ENCODE measurements at regions not wholly inside any gene's neighbourhood (a gene's known extent, or its start where the extent isn't known, plus 50 kb on each side); places are given as distances from the start of the nearest gene placed in this dataset.

DNA sequence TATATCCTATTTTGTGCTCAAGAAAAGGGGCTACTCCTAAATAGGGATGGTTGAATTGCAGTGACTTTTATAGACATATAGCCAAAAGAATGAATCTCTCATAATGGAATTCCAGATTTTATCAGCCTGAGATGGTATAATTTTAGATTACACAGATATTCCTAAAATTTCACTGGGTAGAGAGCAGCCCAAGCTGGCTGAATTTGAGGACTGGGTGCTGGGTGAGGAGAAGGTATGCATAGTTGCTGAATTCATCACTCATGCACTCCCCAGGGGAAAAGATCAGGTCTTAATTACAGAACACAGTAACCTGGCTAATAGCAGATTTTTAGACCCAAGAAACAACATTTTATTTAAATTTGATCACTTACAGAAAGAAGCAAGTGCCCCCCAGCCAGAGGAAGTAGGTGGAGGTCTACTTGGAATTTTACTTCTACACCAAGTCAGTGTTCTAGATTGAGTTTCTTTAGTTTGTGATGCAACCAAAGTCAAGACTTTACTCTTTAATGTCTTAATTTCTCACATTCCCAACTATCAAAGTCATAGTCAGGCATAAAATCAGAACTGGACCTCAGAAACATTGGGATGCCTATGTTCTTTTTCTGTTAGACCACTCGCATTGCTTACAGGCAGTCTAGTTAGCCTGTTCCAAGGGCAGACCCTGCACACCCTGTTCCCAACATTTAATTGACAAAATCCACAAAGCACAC, 337.4 kb upstream of the PODXL start:
- intact Hi-C loops (cut with micrococcal nuclease): no loop called here
- POLR2A ChIA-PET: no interaction called here
- no peaks in the 10 kb centered on the region for H3K79me2 ChIP-seq (ENCODE audit: control insufficient read depth, insufficient read depth, low read length)
- FAIRE-seq (no peak), DNase-seq (ENCODE audit: low read depth, low spot score) (no peak)
- H3K27me3 ChIP-seq (ENCODE audit: control insufficient read depth in 2 of 2, insufficient read depth in 2 of 2, low read length in 2 of 2): peaks cover 0 to 5% of the 10 kb centered on the region in 2 experiments
- H3K9me1 ChIP-seq (replicated peaks; ENCODE audit: control insufficient read depth, extremely low read depth, insufficient read depth, low read length): no peaks in the 10 kb centered on the region
- no peak overlapping the region for H3K4me2 ChIP-seq (ENCODE audit: insufficient read depth, low read length)
- BruUV-seq (replicated peaks): no TSS peak
- H3K9ac ChIP-seq (replicated peaks; ENCODE audit: extremely low read depth, insufficient read depth, low read length): no peak overlapping the region
- H3K27ac ChIP-seq (ENCODE audit: insufficient read depth, low read depth, low read length): no peak overlapping the region
- TF ChIP-seq GATA2 (IDR thresholded peaks at IDR 0.05; ENCODE audit: insufficient read depth, insufficient read length, low read depth, low read length) (no peak), MYC (IDR thresholded peaks at IDR 0.05; ENCODE audit: low read depth, low read length) (no peak), POLR2A (IDR thresholded peaks at IDR 0.05; ENCODE audit: low read depth, low read length) (no peak), EZH2 (IDR thresholded peaks at IDR 0.05; ENCODE audit: borderline replicate concordance, low read depth, low read length, severe bottlenecking) (no peak), POLR2AphosphoS5 (IDR thresholded peaks at IDR 0.05; ENCODE audit: insufficient read depth, low read depth, low read length) (no peak), FOS (IDR thresholded peaks at IDR 0.05; ENCODE audit: borderline replicate concordance, insufficient read depth, low read length) (no peak), JUN (IDR thresholded peaks at IDR 0.05; ENCODE audit: borderline replicate concordance, insufficient read depth, insufficient read length, low read depth) (no peak)
- TF ChIP-seq, protein P1, sequence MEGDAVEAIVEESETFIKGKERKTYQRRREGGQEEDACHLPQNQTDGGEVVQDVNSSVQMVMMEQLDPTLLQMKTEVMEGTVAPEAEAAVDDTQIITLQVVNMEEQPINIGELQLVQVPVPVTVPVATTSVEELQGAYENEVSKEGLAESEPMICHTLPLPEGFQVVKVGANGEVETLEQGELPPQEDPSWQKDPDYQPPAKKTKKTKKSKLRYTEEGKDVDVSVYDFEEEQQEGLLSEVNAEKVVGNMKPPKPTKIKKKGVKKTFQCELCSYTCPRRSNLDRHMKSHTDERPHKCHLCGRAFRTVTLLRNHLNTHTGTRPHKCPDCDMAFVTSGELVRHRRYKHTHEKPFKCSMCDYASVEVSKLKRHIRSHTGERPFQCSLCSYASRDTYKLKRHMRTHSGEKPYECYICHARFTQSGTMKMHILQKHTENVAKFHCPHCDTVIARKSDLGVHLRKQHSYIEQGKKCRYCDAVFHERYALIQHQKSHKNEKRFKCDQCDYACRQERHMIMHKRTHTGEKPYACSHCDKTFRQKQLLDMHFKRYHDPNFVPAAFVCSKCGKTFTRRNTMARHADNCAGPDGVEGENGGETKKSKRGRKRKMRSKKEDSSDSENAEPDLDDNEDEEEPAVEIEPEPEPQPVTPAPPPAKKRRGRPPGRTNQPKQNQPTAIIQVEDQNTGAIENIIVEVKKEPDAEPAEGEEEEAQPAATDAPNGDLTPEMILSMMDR (IDR thresholded peaks at IDR 0.05; ENCODE audit: extremely low read depth in 1 of 2, insufficient read depth in 1 of 2, low read depth in 1 of 2, low read length in 2 of 2): no peak
- TF ChIP-seq, protein P2, sequence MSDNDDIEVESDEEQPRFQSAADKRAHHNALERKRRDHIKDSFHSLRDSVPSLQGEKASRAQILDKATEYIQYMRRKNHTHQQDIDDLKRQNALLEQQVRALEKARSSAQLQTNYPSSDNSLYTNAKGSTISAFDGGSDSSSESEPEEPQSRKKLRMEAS (IDR thresholded peaks at IDR 0.05; ENCODE audit: insufficient read depth, insufficient read length): no peak
- CTCF ChIA-PET: interaction anchor here (1.0 kb wide), 1 partner anchor 35 kb away, joined by 3 read pairs; no protein-coding TSS in a partner anchor
- H3K9me3 ChIP-seq (replicated peaks; ENCODE audit: control insufficient read depth, insufficient read depth, low read length): no peaks in the 10 kb centered on the region
- H4K20me1 ChIP-seq (replicated peaks; ENCODE audit: control insufficient read depth, extremely low read depth, insufficient read depth, low read length): no peaks in the 10 kb centered on the region
- dilution Hi-C loops (cut with MboI; ENCODE audit: extremely low pct_ligation_motif_present, low sequenced_read_pairs): no loop called here
- peaks cover 23% of the 10 kb centered on the region for H3K4me1 ChIP-seq (ENCODE audit: control insufficient read depth, extremely low read depth, insufficient read depth, low read length)
- no peak overlapping the region for H2AFZ ChIP-seq (ENCODE audit: low read depth, low read length)
- H3K36me3 ChIP-seq (ENCODE audit: control insufficient read depth in 2 of 2, extremely low read depth in 1 of 2, insufficient read depth in 2 of 2, low read length in 2 of 2): no peaks in the 10 kb centered on the region
- no peak overlapping the region for H3K4me3 ChIP-seq (replicated peaks in 1 of 3; ENCODE audit: insufficient read depth in 1 of 3, low read depth in 1 of 3, low read length in 3 of 3)
